DMS114 treated with DMSO at 0.1 percent for 48 hours (cell line): ENCODE measurements at regions not wholly inside any gene's neighbourhood (a gene's known extent, or its start where the extent isn't known, plus 50 kb on each side); places are given as distances from the start of the nearest gene placed in this dataset.

Source experiments
- DNase-seq: peaks from one replicate; lab custom pipeline; 2025; ENCODE audit not compliant: unreplicated experiment; lab: John Stamatoyannopoulos, UW

DNA sequence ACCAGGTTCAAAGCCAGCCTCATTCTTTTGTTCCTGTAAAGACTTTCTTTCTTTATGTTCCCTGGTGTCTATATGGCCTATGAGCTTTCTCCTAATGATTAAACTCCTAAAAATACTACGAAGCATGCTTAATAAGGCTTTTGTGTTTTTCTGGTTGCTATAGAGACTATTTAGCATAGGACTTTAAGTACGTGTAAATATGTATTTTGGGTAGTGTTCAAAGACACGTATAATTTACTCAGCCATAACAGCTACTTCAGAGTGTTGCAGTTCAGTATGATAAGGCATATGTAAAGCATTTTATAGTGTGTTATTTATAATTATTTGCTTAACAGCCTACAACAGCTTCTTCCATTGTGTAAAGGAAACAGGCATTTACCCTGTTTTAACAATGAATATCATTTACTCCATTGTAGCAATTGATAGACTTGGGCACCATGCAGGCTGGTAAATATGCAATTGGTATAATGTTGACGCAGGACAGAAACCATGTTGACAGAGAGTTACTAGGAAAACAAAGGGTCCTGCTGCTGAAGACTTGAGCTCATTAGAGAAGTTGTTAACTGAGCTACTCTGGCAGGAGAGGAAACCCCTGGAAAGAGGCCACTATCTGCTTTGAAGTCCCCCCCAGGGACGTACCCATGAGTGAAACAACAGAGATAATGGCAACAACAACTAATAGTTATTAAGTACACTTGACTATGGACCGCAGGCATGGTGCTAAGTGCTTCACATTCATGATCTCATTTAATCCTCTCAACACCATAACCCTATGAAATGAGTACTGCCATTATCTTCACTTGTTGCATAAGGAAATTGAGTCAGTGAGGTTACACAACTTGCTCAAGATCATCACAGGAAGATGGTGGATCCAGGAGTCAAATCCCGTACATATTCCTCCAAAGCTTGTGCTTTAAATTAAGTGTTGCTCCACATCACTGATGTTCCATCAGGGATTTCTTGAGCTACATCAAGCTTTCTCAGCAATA lies 342.2 kb upstream of the DYNLRB2 start:
- no peak for DNase-seq

DNA sequence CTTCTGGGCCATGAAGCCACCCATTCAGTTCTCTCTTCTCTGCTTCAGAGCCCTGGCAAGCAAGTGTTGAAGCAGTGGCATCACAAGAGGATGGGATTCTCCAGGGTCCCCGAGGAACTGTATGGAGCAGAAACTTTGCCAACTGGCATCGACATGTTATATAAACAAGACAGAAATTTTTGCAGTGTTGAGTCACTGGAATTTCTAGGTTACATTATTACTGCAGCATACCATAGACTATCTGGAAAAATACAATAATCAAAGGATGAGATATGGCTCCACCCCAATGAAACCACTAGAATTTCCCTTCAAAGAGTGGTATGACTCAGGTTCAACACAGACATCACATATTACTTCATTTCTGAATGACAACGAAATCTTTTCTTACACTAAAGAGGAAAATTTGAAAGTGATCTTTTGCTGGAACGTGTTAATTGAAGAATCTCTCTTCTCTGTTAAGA lies 343.0 kb upstream of the DYNLRB2 start:
- DNase-seq = no peak

DNA sequence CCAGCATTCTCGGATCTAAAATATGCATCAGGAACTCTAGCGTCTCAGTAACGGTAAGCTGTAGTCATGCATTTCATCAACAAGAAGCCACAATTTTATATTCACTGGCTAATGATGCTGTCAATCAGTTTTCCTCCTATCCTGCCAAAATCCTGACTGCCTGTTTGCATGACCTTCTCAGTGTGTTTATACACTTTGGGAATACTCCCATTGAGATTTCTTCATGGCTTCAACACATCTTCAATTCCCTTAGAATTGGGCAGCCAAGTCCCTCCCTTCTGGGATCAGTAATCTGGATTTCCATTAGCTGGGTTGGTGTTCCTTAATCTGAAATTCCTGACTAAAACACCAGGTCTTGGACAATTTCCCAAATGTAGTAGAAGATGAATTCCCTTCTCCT lies 348.9 kb upstream of the DYNLRB2 start:
- no peak for DNase-seq

DNA sequence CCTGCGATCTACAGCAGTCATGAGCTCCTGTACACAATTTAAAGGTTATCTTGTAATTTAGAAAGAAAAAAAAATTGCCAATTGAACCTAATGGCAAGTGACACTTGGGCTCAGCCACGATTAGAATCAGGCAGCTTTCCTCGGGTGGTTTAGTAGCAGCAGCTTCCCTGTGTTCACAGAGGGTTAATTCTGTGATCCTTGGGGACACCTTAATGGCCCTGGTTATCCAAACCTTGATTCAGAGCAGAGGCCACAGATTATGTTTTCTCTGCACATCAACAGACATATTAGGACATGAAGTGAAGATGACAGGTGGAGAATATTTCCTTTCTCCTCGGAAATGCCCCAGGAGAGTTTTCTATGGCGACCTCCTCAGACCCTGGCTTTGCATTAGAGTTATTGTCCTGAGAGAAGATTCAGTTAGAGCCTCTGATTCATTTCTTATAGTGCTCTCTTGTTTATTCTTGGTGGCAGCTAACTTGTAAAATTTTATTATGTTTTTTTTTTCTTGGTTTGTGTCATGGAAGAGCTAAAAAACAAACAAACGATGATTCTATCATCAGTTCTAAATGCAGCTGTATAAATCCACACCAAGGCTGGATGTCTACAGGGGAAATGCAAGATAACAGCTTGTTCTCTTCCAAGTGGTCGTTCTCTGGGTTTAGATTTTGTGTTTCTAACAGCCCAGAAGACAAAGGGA lies 351.2 kb upstream of the DYNLRB2 start:
- DNase-seq = no peak

DNA sequence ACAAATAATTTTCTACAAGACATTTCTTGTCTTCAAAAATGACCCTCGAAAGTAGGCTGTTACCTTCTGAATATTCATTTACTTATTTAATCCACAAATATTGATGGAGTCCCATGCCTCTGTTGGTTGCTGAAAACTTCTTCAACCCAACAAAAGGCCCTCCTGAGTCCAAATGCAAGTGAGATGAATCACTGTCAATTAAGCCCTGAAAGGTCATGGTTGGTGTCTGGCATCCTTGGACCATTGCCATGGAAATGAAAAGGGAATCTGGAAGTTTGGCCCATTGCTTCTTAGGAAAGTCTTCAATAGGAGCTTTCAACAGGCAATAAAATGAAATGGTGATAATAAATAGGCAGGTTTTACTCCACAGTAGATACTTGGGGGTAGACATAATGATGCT lies 364.7 kb upstream of the DYNLRB2 start:
- no peak for DNase-seq

DNA sequence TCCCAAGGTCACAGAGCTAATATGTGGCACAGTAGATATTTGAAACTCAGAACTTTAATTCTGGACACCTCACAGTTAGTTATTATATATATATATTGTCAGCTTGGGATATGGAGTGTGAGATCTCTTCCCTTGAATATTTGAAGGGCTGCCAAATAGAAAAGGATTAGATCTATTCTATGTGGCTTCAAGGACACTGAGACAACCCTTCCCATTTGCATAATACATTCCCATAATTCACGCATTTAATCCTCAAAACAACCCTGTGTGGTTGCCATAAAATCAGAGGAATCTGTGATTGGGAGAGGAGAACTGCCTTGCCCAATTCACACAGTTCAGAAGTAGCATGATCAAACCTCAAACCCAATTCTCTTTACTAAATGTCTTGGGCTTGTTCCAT lies 365.8 kb upstream of the DYNLRB2 start:
- DNase-seq = no peak

DNA sequence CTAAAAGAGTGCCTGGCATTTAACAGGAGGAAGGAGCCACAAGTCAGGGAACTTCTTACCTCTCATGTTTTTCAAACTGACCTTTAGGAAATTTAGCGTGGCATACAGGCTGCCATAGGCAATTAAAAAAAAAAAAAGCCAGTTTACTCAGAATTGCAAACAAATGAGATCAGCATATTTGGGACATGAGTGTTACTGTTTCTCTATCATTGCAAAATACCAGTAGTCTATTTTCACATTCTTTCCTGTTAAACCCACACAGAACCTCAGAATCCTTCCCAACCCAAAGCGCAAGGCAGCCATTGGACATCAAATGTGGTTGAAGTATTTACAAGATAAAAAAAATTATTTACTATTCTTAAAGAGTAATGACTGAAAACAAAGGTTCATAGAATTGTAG lies 366.4 kb upstream of the DYNLRB2 start:
- no peak for DNase-seq

DNA sequence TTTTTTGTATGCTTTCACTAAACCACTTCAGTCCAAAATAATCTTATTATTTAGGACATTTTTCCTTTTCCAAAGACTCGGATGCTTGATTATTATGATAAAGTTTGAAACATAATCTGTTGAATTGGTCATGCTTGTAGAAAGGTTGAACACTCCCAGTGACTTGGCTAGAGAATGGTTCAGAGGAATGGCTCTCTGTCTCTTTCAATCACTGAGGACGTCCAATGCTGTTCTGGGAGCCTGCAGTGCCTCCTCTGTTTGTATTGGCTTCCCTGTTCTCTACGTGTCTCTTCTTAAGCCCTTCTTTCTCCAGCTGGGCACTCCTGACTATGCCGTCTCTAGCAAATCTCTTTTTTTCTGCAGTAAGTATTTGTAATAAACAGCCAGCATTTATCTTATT lies 369.0 kb upstream of the DYNLRB2 start:
- DNase-seq = no peak

DNA sequence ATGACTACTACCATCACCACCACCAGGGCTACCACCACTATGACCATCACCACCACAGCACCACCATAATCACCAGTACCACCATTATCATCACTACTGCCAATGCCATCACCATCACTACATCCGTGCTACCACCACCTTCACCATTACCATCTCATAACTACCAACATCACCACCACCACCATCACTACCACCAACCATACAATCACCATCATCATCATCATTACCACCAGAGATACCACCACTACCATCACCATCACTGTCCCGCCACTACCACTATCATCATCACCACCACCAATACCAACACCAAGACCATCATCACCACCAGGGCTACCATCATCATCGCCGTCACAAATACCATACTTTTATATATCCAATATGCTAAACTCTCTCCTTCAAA lies 369.6 kb upstream of the DYNLRB2 start:
- no peak for DNase-seq

DNA sequence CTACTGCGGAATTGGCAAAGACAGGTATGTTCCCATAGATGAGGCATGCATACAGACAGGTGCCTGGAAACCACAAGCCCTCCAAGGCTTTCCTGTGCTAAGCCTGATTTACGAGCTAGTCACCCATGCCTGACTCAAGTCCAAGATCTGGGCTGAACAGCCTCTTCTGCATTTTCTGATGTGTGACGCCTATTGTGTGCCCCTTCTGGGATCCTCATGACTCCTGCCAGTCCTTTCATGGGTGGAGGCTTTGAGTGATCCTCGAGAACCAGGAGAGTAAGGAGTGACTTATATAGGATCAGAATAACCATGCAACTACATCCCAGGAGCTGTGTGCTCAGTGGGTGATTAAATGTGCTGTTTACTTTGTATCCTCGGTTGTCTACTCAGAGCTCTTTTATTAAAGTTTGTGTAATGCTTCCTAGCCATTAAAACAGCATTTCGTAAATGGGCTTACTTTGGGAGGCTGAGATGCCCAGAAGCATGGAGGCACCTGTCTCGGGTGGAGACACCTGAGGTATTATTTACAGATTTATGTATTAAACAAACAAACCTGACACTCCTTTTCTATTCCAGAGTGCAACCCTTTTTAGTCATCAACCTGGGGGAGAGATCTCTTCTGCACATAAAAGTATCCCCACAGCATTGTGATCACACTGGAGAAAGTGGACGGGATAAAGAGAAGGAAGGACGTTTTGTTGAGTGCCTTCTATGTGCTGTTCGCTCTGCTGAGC lies 373.0 kb upstream of the DYNLRB2 start:
- no peak for DNase-seq

DNA sequence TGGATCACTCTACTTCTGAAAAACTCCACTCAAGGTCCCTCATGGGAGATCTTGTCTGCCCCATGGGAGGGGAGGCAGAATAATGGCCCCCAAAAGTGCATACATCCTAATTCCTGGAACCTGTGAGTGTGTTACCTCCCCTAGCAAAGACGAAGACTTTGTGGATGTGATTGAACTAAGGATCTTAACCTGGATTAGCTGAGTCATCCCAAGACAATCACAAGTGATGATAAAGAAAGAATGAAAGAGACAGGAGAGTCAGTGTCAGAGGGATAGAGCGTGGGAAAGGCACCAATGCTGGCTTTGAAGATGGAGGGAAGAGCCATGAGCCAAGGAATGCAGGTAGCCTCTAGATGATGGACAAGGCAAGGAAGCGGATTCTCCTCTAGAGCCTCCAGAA lies 374.7 kb upstream of the DYNLRB2 start:
- DNase-seq = no peak

DNA sequence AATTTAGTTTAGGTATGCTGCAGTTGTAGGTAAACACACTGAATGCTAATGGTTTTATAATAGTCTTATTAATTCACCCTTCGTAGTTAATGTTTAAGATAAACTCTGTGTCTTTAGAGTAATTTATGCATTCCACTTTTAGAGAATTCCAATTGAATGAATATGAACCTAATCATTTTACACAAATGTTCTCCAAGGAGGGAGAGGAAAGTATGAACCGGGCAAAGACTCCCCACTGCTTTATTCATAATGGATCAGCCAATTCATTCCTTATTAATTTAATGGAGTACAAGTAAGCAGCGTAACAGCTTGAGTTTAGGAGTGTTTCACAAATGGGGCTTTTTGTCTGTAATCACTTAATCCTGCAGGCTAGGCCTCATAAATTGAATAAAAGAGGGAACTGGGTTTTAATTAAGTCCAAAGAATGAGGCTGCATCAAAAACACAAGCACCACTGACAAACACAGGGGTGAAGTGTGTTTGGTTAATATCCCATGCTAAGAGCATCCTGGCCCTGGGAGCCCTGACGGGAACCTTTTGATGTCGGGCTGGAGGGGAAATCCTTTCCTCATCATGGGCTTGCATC lies 375.7 kb upstream of the DYNLRB2 start:
- no peak for DNase-seq

DNA sequence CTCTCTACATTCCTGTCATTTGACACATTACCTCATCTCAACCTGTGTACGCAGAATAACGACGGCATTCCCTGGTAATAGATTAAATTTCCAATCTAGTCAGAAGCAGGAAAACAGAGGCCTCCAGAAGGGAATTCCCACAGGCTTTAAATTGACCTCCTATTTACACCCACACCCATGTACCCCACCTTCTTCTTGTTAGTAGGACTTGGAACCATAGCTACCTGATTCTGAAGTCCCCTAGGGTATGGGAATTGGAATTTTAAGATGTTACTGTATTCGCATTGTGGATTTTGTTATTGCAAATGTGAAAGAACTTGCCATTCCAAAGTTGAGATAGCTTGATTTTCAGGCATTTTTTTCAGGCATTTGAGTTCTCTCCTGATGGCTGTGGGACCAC lies 377.5 kb upstream of the DYNLRB2 start:
- no peak for DNase-seq

DNA sequence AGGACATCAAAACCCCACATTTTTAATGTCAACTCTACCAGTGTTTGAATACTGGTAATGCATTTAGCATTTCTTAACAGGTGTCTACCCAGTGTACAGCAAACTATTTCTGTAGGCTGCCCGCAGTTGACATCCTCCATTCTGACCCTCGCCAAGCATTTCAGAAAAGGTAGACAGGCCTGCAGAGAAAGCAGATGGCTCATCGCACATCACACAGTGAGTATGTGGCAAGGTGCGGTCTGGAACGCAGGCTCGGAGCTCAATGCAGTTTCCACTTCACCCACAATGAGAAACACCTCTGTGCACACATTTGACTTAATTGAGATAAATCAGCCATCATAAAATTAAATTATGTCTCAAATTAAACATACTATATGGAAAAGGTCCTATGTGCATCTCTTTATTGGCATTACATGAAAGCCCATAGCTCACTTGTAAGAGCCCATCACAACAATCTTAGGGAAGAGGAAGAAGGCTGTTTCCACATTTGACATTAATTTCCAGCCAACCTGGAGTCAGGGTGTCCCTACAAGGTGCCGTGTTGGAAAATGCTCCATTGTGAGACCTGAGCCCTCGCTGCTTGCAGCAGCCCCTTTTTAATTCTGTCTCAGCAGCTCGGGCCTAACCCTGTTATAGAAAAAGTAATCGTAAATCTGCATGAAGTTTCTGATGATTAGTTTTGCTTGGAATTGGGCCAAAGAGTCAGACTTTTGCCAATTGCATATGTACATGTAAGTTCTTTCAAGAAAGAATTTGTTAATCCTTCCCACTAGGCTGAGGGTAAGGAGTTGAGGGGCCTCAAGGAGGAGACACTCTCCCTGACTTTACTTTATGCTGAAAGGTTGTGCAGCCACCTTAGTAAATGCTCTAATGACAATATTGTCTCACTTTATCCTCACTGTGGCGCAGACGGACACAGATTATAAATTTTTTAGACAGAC lies 378.7 kb upstream of the DYNLRB2 start:
- no peak for DNase-seq

DNA sequence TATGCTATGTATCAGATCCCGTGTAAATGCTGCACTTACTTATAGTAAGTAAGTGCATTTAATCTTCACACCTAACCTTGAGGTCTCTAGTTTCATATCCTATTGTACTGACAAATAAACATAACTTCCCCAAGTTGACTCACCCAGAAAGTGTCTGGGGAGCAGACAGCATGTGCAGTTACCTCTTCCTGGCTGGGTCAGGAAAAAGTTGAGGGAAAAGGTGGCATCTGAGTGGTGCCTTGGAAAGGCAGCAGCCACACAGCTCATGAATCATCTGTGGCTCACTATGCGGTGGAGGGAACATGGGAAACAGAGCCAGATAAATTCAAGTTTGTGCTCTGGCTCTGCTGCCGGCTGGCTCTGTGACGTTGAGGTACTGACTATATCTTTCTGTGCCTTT lies 382.0 kb upstream of the DYNLRB2 start:
- DNase-seq = no peak

DNA sequence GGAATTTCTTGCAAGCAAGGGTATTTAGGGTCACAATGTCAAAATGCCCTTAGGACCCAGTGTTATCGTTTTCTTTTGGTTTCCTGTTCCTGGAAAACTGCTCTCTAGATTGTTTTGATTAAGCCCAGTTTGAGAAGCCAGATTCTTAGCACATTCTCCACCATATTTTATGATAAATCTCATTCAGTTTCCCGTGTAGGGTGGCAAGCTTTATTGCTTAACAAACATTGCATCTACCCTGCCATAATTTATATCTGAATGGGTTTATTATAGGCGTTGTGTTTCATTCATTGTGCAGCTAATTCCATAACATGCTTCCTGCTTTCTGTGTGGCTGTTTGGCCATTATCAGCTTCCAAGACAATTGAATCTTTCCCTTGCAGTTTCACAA lies 389.1 kb upstream of the DYNLRB2 start:
- DNase-seq = no peak

DNA sequence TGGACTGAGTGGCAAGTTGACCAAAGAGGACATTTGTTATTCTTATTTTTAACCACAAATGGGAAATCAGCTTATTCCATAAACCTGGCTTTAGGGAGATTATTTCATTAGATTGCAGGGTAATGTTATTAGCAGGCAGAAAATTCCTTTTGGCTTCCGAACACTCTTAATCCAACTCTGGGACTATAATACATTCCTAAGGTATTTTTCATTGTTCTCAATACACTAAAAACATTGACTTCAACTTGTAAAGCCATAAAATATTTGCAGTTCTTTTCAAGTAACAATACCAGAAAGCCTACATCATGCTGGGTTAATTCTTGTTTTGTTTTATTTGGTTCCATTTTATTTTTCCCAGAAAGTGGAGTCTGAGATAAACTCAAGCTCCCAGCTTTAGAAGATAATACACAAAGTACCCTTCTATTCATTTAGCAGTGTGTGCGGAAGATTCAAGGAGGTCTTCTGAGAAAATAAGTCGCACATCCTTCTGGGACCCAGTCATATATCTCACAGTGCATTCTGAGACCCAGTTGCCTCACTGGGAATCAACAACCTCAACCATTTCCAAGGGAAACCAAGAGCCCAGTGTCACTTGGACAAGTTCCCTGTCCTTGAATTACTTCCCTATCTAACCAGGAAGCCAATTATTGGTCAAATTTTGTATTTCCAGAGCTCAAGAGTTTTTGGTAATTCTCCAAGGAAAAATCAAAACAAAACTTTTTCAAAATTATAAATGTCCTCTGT lies 389.6 kb upstream of the DYNLRB2 start:
- DNase-seq = no peak

DNA sequence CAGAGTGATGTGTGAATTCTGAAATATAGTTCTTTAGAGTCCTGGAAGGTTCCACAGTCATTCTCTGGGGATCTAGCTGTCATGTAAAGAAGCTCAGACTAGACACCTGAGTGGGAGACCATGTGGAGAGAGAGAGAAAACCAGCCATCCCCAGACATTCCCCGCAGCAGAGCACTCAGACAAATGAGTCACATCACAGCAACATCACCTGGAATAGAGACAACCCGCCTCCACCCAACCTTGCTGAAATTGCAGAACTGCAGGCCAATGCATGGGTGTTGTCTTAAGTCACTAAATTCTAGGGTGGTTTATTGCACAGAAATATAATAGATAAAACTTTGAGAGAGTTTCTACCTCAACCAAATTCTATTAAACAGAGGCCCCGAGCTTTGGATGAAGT lies 392.0 kb upstream of the DYNLRB2 start:
- DNase-seq = no peak

DNA sequence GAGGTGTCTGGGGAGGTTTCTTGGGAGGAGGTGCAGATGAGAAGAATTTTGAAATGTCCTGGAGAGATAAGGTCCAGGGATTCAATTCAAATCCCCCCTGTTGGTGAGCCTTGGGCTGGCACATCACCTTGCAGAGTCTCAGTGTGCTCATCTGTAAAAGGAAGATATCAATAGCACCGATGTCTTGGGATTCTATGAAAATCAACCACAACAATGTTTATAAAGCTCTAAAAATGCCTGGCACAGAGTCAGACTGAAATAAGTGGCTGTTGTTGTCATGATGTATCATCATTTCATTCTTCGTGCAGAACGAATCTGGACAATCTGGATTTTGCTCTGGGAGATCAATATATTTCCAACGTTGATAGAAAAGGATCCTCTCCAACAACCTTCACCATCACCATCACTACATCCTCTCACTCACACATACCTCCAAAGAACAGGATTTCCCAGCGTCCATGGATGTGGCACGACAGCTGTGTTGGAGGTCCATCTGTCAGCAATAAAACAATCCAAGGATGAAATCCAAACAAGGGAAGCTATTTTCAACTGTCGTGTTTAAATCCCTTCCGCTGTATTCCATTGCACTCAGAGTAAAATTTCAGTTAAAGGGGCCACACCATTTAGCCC lies 393.7 kb upstream of the DYNLRB2 start:
- DNase-seq = no peak
